ENCODE measurements at regions not wholly inside any gene's neighbourhood (a gene's known extent, or its start where the extent isn't known, plus 50 kb on each side); places are given as distances from the start of the nearest gene placed in this dataset.
A peak's percentile ranks its signal among the peaks of the same experiment; 100 is the strongest.

GRCh38 chr1:82177192-82177591 lies 376.5 kb downstream of the ADGRL2 start:
- ATAC-seq, result no peak
- Mint-ChIP-seq H3K27ac (no peak overlapping the region), H3K27me3 (ENCODE audit: low read depth) (no peaks in the 10 kb centered on the region), H3K9me3 (ENCODE audit: insufficient read depth) (no peaks in the 10 kb centered on the region), H3K4me3 (no peak overlapping the region), H3K4me1 (ENCODE audit: low read depth) (no peaks in the 10 kb centered on the region), H3K36me3 (ENCODE audit: low read depth) (no peaks in the 10 kb centered on the region)
- CTCF ChIA-PET, result no interaction called here
- POLR2A ChIA-PET, result no interaction called here
- no peak for DNase-seq

DNA sequence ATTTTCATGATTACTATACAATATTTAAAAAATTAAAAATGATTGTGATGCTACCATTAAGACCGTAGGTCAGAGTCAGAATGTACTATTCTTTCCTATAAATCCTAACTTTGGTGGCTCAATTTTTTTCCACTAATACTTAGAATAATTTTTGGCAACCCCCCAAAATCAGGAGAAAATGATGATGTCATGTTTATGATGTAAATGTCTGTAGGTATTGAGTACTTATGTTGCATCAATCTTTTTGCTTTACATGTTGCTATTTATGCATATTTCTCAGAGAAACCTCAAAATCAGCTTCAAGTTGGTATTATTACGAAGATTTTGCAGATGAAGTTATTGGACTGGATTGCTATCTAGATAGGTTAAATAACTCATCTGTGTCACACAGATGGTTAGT lies 371.2 kb downstream of the ADGRL2 start:
- no peak overlapping the region for H3K4me3 Mint-ChIP-seq
- DNase-seq (no peak), ATAC-seq (no peak)
- H3K27me3 Mint-ChIP-seq (ENCODE audit: low read depth), result no peaks in the 10 kb centered on the region
- ChIA-PET POLR2A (no interaction called here), CTCF (no interaction called here)
- H3K9me3 Mint-ChIP-seq (ENCODE audit: insufficient read depth), result no peaks in the 10 kb centered on the region
- no peaks in the 10 kb centered on the region for H3K36me3 Mint-ChIP-seq (ENCODE audit: low read depth)
- H3K4me1 Mint-ChIP-seq (ENCODE audit: low read depth), result no peaks in the 10 kb centered on the region
- no peak overlapping the region for H3K27ac Mint-ChIP-seq

DNA sequence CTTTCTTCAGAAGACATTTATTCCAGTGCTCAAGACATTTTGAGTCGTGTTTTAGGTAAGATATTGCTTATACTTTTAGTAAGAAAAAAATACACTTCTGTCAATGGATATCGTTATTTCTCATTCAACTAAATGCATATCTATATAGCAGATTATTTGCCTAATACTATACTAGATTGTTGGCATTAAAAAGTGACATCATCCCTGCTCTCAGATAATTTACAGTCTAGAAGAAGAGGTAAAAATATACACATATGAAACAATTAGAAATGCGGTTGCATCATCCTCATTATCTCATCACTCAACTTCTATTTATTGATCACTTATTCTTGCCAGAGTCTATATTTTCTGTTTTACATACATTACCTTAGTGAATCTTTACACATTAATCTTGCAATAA lies 367.7 kb downstream of the ADGRL2 start:
- ChIA-PET CTCF (no interaction called here), POLR2A (no interaction called here)
- no peak overlapping the region for H3K27ac Mint-ChIP-seq
- ATAC-seq (no peak), DNase-seq (no peak)
- H3K4me3 Mint-ChIP-seq, result no peak overlapping the region
- H3K9me3 Mint-ChIP-seq (ENCODE audit: insufficient read depth), result no peaks in the 10 kb centered on the region
- H3K36me3 Mint-ChIP-seq (ENCODE audit: low read depth), result no peaks in the 10 kb centered on the region
- no peaks in the 10 kb centered on the region for H3K27me3 Mint-ChIP-seq (ENCODE audit: low read depth)
- no peaks in the 10 kb centered on the region for H3K4me1 Mint-ChIP-seq (ENCODE audit: low read depth)

GRCh38 chr1:82165304-82165703 lies 364.6 kb downstream of the ADGRL2 start:
- peaks cover 14% of the 10 kb centered on the region for H3K4me1 Mint-ChIP-seq (ENCODE audit: low read depth)
- no peak overlapping the region for H3K4me3 Mint-ChIP-seq
- no peak for DNase-seq
- H3K9me3 Mint-ChIP-seq (ENCODE audit: insufficient read depth), result no peaks in the 10 kb centered on the region
- H3K36me3 Mint-ChIP-seq (ENCODE audit: low read depth), result no peaks in the 10 kb centered on the region
- no peaks in the 10 kb centered on the region for H3K27me3 Mint-ChIP-seq (ENCODE audit: low read depth)
- POLR2A ChIA-PET, result no interaction called here
- ATAC-seq, result no peak
- no peak overlapping the region for H3K27ac Mint-ChIP-seq
- CTCF ChIA-PET, result no interaction called here

GRCh38 chr1:82162486-82163420 lies 362.0 kb downstream of the ADGRL2 start:
- POLR2A ChIA-PET, result no interaction called here
- Mint-ChIP-seq H3K27ac (peak overlapping the region; percentile 32), H3K4me3 (no peak overlapping the region), H3K27me3 (ENCODE audit: low read depth) (no peaks in the 10 kb centered on the region), H3K36me3 (ENCODE audit: low read depth) (no peaks in the 10 kb centered on the region), H3K9me3 (ENCODE audit: insufficient read depth) (no peaks in the 10 kb centered on the region), H3K4me1 (ENCODE audit: low read depth) (peaks cover 14% of the 10 kb centered on the region)
- ATAC-seq (no peak), DNase-seq (no peak)
- CTCF ChIA-PET, result no interaction called here

DNA sequence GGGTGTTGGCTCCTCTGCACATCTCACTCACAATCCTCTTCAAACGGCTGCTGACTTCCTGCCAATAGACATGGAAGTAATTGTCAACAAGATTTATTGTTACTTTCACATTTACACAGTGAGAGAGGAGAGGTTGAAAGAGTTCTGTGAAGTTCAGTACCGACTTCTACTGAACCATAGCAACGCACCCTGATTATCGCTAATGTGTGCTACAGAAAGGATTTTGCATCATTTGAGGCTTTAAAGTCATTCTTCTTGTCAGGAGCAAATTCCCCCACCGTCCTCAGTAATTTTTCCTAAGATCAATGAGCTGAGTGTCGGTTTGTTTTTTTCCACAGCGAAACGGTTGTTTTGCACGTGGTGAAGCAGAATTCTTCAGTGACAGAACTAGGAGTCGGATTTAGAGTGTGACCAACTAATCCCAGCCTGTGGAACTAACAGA lies 361.0 kb downstream of the ADGRL2 start:
- ChIA-PET POLR2A (no interaction called here), CTCF (no interaction called here)
- H3K4me1 Mint-ChIP-seq (ENCODE audit: low read depth), result peaks cover 14% of the 10 kb centered on the region
- peak overlapping the region; percentile 28 for H3K4me3 Mint-ChIP-seq
- no peaks in the 10 kb centered on the region for H3K36me3 Mint-ChIP-seq (ENCODE audit: low read depth)
- ATAC-seq, result peak; percentile 68
- no peaks in the 10 kb centered on the region for H3K27me3 Mint-ChIP-seq (ENCODE audit: low read depth)
- no peaks in the 10 kb centered on the region for H3K9me3 Mint-ChIP-seq (ENCODE audit: insufficient read depth)
- peak; percentile 22 for DNase-seq
- peak overlapping the region; percentile 39 for H3K27ac Mint-ChIP-seq

DNA sequence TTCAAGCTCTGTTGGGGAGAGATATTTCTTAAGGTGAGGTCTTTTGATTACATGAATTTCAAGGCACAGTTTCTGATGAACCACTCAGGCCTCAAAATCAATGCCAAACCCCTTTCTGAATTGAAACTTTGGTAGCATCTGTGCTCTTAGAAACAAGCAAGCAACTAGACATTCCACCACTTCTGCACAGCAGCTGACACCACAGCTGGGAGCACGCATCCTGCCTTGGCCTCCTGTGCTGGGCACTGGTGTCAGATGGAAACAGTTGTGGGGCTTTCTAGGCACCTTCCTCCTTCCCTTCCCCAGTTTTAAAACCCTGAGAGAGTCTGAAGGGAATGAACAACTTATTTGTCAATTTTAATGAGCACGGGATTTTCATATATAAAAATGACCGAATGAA lies 360.2 kb downstream of the ADGRL2 start:
- Mint-ChIP-seq H3K27me3 (ENCODE audit: low read depth) (no peaks in the 10 kb centered on the region), H3K4me3 (no peak overlapping the region), H3K4me1 (ENCODE audit: low read depth) (peaks cover 14% of the 10 kb centered on the region), H3K36me3 (ENCODE audit: low read depth) (no peaks in the 10 kb centered on the region), H3K27ac (no peak overlapping the region), H3K9me3 (ENCODE audit: insufficient read depth) (no peaks in the 10 kb centered on the region)
- ChIA-PET CTCF (interaction anchor here (0.7 kb wide), 1 partner anchor 353 kb away, joined by 3 read pairs; no protein-coding TSS in a partner anchor), POLR2A (no interaction called here)
- DNase-seq (no peak), ATAC-seq (no peak)

DNA sequence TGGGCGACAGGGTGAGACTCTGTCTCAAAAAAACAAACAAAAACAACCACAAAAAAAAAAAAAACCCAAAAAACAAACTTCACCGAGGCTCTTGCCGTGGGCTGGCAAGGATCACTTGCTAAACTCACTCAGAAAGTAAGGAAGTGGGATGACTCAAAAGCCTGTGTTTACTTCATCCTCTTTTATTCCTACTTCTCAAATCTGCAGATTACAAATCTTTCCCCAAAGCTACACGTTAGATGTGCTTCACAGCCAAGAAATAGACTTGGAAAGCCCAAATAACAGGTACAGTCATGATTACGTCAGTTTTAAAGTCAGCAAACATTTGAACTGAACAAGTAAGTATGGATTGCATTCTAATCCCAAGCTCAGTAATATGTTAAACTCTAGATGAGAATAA lies 359.3 kb downstream of the ADGRL2 start:
- H3K36me3 Mint-ChIP-seq (ENCODE audit: low read depth), result no peaks in the 10 kb centered on the region
- DNase-seq (no peak), ATAC-seq (no peak)
- H3K4me3 Mint-ChIP-seq, result no peak overlapping the region
- POLR2A ChIA-PET, result no interaction called here
- H3K27me3 Mint-ChIP-seq (ENCODE audit: low read depth), result no peaks in the 10 kb centered on the region
- H3K9me3 Mint-ChIP-seq (ENCODE audit: insufficient read depth), result peaks cover 3% of the 10 kb centered on the region
- H3K4me1 Mint-ChIP-seq (ENCODE audit: low read depth), result peaks cover 14% of the 10 kb centered on the region
- CTCF ChIA-PET, result no interaction called here
- no peak overlapping the region for H3K27ac Mint-ChIP-seq

GRCh38 chr1:82158981-82159380 lies 358.2 kb downstream of the ADGRL2 start:
- Mint-ChIP-seq H3K4me3 (no peak overlapping the region), H3K36me3 (ENCODE audit: low read depth) (no peaks in the 10 kb centered on the region), H3K27me3 (ENCODE audit: low read depth) (no peaks in the 10 kb centered on the region), H3K9me3 (ENCODE audit: insufficient read depth) (peaks cover 4% of the 10 kb centered on the region), H3K4me1 (ENCODE audit: low read depth) (peaks cover 14% of the 10 kb centered on the region), H3K27ac (no peak overlapping the region)
- DNase-seq, result no peak
- ATAC-seq, result no peak
- ChIA-PET POLR2A (no interaction called here), CTCF (no interaction called here)

DNA sequence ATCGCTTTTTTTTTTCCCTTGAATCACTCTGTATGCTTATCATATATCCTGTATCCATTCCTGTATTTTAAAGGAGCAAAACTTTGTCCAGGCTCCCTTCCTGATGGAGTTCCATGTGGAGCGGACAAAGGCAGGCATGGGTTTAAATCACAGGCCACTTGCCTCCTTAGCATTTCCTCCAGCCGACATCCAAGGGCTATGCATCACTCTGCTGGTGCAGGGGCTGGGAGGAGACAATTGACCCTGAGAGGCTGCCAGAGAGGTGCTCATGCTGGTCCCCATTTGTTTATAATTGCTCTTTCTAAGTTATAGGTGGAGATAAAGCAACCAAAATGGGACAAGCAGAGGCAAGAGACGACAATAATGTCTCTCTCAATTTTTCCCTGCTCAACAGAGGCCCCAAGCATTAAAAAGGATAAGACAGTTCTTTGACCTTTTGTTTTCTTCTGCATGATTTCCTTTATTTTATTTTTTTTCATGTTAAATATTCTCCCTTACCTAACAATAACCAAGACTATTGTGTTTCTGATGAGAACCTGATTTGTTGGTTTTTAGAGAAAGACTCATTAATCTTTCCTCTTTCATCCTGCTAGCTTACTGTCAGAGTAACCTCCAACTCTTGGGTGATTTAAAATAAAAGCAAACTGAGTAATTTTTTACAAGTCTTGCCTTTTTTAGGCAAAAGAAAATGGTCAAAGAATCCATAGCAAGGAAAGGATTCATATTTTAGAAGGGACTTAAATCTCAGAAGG lies 353.7 kb downstream of the ADGRL2 start:
- ATAC-seq (no peak), DNase-seq (no peak)
- ChIA-PET CTCF (no interaction called here), POLR2A (no interaction called here)
- Mint-ChIP-seq H3K4me3 (no peak overlapping the region), H3K27ac (no peak overlapping the region), H3K4me1 (ENCODE audit: low read depth) (peaks cover 13% of the 10 kb centered on the region), H3K9me3 (ENCODE audit: insufficient read depth) (peaks cover 4% of the 10 kb centered on the region), H3K27me3 (ENCODE audit: low read depth) (no peaks in the 10 kb centered on the region), H3K36me3 (ENCODE audit: low read depth) (no peaks in the 10 kb centered on the region)

DNA sequence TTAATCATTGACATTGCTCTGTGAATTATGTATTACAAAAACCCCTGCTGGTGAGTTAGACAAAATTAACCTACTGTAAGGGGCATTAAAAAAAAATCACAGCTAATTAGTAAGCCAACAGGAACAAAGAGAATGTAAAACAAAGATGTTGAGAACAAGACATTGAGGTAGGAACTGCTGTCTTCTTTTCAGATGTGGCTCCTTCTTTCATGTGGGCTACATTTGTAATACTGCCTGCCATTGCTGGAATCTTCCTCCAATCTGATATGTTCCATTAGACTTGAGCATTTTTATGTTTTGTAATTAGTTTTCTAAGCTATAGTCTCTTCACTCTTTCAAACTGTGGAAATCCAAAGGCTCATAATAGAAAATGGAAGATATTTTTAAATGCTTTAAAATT lies 353.0 kb downstream of the ADGRL2 start:
- H3K9me3 Mint-ChIP-seq (ENCODE audit: insufficient read depth), result peaks cover 4% of the 10 kb centered on the region
- POLR2A ChIA-PET, result no interaction called here
- DNase-seq (no peak), ATAC-seq (no peak)
- H3K4me3 Mint-ChIP-seq, result no peak overlapping the region
- peaks cover 13% of the 10 kb centered on the region for H3K4me1 Mint-ChIP-seq (ENCODE audit: low read depth)
- H3K27ac Mint-ChIP-seq, result no peak overlapping the region
- no peaks in the 10 kb centered on the region for H3K27me3 Mint-ChIP-seq (ENCODE audit: low read depth)
- no peaks in the 10 kb centered on the region for H3K36me3 Mint-ChIP-seq (ENCODE audit: low read depth)
- CTCF ChIA-PET, result no interaction called here

DNA sequence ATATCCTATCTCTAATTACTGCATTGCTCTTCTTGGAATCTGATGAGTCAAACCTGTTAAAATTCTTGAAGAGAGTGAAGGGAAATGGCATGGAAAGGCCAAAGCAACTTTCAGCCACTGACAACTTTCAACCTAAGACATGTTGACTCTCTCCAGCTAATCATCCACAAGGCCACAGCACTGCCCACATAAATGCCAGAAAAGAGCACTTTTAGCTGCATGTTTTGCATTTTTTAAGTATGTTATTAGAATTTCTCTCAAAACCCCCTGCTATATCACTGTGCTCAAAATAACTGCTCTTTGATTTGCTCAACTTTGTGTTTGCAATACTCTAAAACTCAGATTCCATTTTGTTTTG lies 352.5 kb downstream of the ADGRL2 start:
- no peak for DNase-seq
- peaks cover 13% of the 10 kb centered on the region for H3K4me1 Mint-ChIP-seq (ENCODE audit: low read depth)
- no peaks in the 10 kb centered on the region for H3K36me3 Mint-ChIP-seq (ENCODE audit: low read depth)
- H3K27ac Mint-ChIP-seq, result no peak overlapping the region
- ATAC-seq, result no peak
- peaks cover 4% of the 10 kb centered on the region for H3K9me3 Mint-ChIP-seq (ENCODE audit: insufficient read depth)
- no peak overlapping the region for H3K4me3 Mint-ChIP-seq
- ChIA-PET CTCF (no interaction called here), POLR2A (no interaction called here)
- H3K27me3 Mint-ChIP-seq (ENCODE audit: low read depth), result no peaks in the 10 kb centered on the region

All from activated CD8-positive, alpha-beta T cell treated with anti-CD3 and anti-CD28 coated beads, Interleukin-2, amount 10 ng/mL, durations not matched to agents 7 days and 5 days (primary cell).